GM12878 (cell line): ENCODE measurements at regions not wholly inside any gene's neighbourhood (a gene's known extent, or its start where the extent isn't known, plus 50 kb on each side); places are given as distances from the start of the nearest gene placed in this dataset.

Source experiments
- ATAC-seq: fragments of 200-7000 bp; cut with Tn5 transposase; 3 replicates; pipeline ENCODE4 v1.9.1; 2020; ENCODE audit warnings: mild to moderate bottlenecking, moderate library complexity
- BruUV-seq: library from RNA; stranded (reverse); fragments of 400-500 nt; replicated peaks from 2 replicates; lab custom pipeline; 2021; lab: Mats Ljungman, UMichigan
- CTCF ChIA-PET: fragments of 300-600 bp; sonication (Branson Sonifier 250); formaldehyde crosslinking; extraction: SDS; loops from one replicate; lab custom pipeline; 2021; ENCODE audit warnings: inconsistent platforms; lab: Yijun Ruan, JAX
- POLR2A ChIA-PET: fragments of 350-600 bp; formaldehyde crosslinking; extraction: SDS; loops from one replicate; lab custom pipeline; 2021; ENCODE audit warnings: inconsistent platforms; lab: Charles Lee
- RAD21 ChIA-PET: fragments of 300-600 bp; sonication (Branson Sonifier 250); formaldehyde crosslinking; loops from one replicate; lab custom pipeline; 2023; ENCODE audit warnings: antibody characterized with exemption; ENCODE audit not compliant: unreplicated experiment; lab: Charles Lee
- SMC1A ChIA-PET: fragments of 300-600 bp; sonication (Branson Sonifier 250); formaldehyde crosslinking; loops from one replicate; lab custom pipeline; 2023; ENCODE audit not compliant: unreplicated experiment, uncharacterized antibody; lab: Charles Lee
- DNase-seq: peaks from one replicate; pipeline ENCODE4 v3.0.0-alpha.2; 2011; ENCODE audit warnings: low read depth, low spot score
- FAIRE-seq: peaks from 3 replicates; lab custom pipeline; 2011; peaks lifted over from hg19 to GRCh38; lab: Jason Lieb, UNC
- H2AFZ ChIP-seq: 2 replicates; pipeline ENCODE4 v1.6.0; 2011; ENCODE audit warnings: low read depth, low read length, control low read depth; ENCODE audit not compliant: control insufficient read depth
- H3K27ac ChIP-seq: 2 replicates; pipeline ENCODE4 v1.5.1; 2011; ENCODE audit warnings: control low read depth; ENCODE audit not compliant: control insufficient read depth, insufficient read depth
- H3K27me3 ChIP-seq, 2 experiments: replicated peaks in 1 of 2; 2 replicates each; pipeline versions ENCODE4 v1.6.0 to v1.6.1; 2011; ENCODE audit warnings: low read length in 1 of 2; ENCODE audit not compliant: control insufficient read depth in 2 of 2, insufficient read depth in 2 of 2
- H3K36me3 ChIP-seq, 2 experiments: 2 replicates each; pipeline ENCODE4 v1.5.1; 2011; ENCODE audit warnings: low read length in 1 of 2; ENCODE audit not compliant: control insufficient read depth in 2 of 2, insufficient read depth in 2 of 2
- H3K4me1 ChIP-seq: 2 replicates; pipeline ENCODE4 v1.6.1; 2011; ENCODE audit warnings: mild to moderate bottlenecking, low read length, moderate library complexity, mixed read lengths; ENCODE audit not compliant: control insufficient read depth, insufficient read depth
- H3K4me2 ChIP-seq: 2 replicates; pipeline ENCODE4 v1.6.0; 2011; ENCODE audit warnings: control low read depth; ENCODE audit not compliant: control insufficient read depth, insufficient read depth
- H3K4me3 ChIP-seq: fragments of 200-600 bp; sonication (generic); 2 replicates; pipeline ENCODE4 v1.5.1; 2016
- H3K79me2 ChIP-seq: 2 replicates; pipeline ENCODE4 v1.6.0; 2011; ENCODE audit warnings: low read length; ENCODE audit not compliant: control insufficient read depth, insufficient read depth
- H3K9ac ChIP-seq: 2 replicates; pipeline ENCODE4 v1.8.0; 2011; ENCODE audit warnings: low read length, control low read depth, mixed read lengths; ENCODE audit not compliant: control insufficient read depth, insufficient read depth
- H3K9me3 ChIP-seq: replicated peaks from 3 replicates; pipeline ENCODE4 v1.5.1; 2011; ENCODE audit warnings: mild to moderate bottlenecking, low read length; ENCODE audit not compliant: control insufficient read depth, insufficient read depth
- H4K20me1 ChIP-seq: 2 replicates; pipeline ENCODE4 v1.6.0; 2011; ENCODE audit not compliant: control insufficient read depth, insufficient read depth
- CHD1 ChIP-seq: IDR thresholded peaks from 2 replicates; pipeline ENCODE4 v1.6.1; 2012; ENCODE audit warnings: low read depth, low read length, improper control_type of control experiment
- CREB1 ChIP-seq: IDR thresholded peaks from 2 replicates; pipeline ENCODE4 v1.6.1; 2012; ENCODE audit warnings: low read depth, mild to moderate bottlenecking, inconsistent platforms
- FOXK2 ChIP-seq: fragments of 450-650 bp; IDR thresholded peaks from 2 replicates; pipeline ENCODE4 v1.6.1; 2017; ENCODE audit warnings: mild to moderate bottlenecking, moderate library complexity
- HCFC1 ChIP-seq: fragments of 150-350 bp; IDR thresholded peaks from 2 replicates; pipeline ENCODE4 v1.6.1; 2014; ENCODE audit warnings: low read length
- MYC ChIP-seq: IDR thresholded peaks from 2 replicates; pipeline ENCODE4 v1.6.1; 2011; ENCODE audit warnings: mild to moderate bottlenecking, low read length, moderate library complexity, inconsistent platforms; ENCODE audit not compliant: insufficient read depth, insufficient replicate concordance, insufficient read length, severe bottlenecking
- RBBP5 ChIP-seq: fragments of 200-600 bp; sonication (generic); conservative IDR thresholded peaks from 2 replicates; pipeline ENCODE4 v1.6.1; 2016
- REST ChIP-seq: IDR thresholded peaks from 2 replicates; pipeline ENCODE4 v1.6.1; 2012; ENCODE audit warnings: mild to moderate bottlenecking, low read depth, low read length
- WRNIP1 ChIP-seq: IDR thresholded peaks from 2 replicates; pipeline ENCODE4 v1.6.1; 2011; ENCODE audit warnings: low read depth, low read length, improper control_type of control experiment, borderline replicate concordance
- WGBS: methylation state at CpG from one replicate; pipeline ENCODE4 v1.1.6; 2016; ENCODE audit warnings: low lambda C conversion rate; ENCODE audit not compliant: insufficient replicate concordance, insufficient coverage; ENCODE audit errors: missing lambda C conversion rate; 5-methylcytosine and 5-hydroxymethylcytosine counted together
- in situ Hi-C: fragments of 300-500 bp; cut with MboI; formaldehyde crosslinking; loops from 9 replicates; pipeline ENCODE4 v1.14.3; 2018; ENCODE audit warnings: mixed read lengths
- intact Hi-C: fragments of 100-400 bp; cut with micrococcal nuclease; formaldehyde crosslinking; loops from one replicate; pipeline ENCODE4 v1.14.2; 2022; ENCODE audit not compliant: unreplicated experiment
- TF ChIP-seq, protein P1 (sequence below): fragments of 450-650 bp; IDR thresholded peaks from 2 replicates; pipeline ENCODE4 v1.6.1; 2016; ENCODE audit warnings: mild to moderate bottlenecking

DNA sequence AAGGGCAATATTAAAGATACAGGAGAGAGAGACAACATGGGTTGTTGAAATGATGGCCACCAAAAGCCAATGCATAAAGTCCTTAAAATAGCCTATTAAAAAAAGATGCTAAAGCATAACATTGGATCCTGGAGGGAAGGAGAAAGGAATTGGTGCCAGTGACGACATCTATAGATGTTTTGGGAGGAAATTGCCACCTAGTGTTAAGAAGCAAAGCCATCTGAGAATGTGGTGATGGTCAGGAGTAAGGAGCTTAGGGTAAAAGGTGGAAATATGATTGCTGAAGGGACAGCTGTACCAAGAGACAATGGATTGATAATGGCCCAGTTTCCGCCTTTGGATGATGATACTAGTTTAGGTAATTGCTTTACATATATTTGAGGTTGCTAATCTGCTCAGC, 85.1 kb downstream of the TMEM30B start:
- no peak for DNase-seq
- intact Hi-C loops, result loop anchor here (10.0 kb wide), 1 partner anchor 171 kb away; no protein-coding TSS in a partner anchor
- H3K79me2 ChIP-seq, result no peaks in the 10 kb centered on the region
- TF ChIP-seq MYC (no peak), HCFC1 (no peak), WRNIP1 (no peak), REST (no peak), CREB1 (no peak), RBBP5 (no peak), FOXK2 (no peak), CHD1 (no peak)
- TF ChIP-seq, protein P1, sequence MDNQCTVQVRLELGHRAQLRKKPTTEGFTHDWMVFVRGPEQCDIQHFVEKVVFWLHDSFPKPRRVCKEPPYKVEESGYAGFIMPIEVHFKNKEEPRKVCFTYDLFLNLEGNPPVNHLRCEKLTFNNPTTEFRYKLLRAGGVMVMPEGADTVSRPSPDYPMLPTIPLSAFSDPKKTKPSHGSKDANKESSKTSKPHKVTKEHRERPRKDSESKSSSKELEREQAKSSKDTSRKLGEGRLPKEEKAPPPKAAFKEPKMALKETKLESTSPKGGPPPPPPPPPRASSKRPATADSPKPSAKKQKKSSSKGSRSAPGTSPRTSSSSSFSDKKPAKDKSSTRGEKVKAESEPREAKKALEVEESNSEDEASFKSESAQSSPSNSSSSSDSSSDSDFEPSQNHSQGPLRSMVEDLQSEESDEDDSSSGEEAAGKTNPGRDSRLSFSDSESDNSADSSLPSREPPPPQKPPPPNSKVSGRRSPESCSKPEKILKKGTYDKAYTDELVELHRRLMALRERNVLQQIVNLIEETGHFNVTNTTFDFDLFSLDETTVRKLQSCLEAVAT, result no peak
- TF ChIP-seq, all 136 proteins: peak for 0
- in situ Hi-C loops, result no loop called here
- Histone ChIP-seq H3K4me2 (no peak overlapping the region), H3K27me3 (peaks cover 0 to 4% of the 10 kb centered on the region in 2 experiments; a peak in 2 of 4 replicates), H4K20me1 (no peaks in the 10 kb centered on the region), H3K27ac (no peak overlapping the region), H3K36me3 (no peaks in the 10 kb centered on the region), H2AFZ (no peak overlapping the region), H3K9me3 (no peaks in the 10 kb centered on the region), H3K9ac (no peak overlapping the region), H3K4me3 (no peak overlapping the region), H3K4me1 (no peaks in the 10 kb centered on the region)
- RAD21 ChIA-PET, result no interaction called here
- no peak for FAIRE-seq
- BruUV-seq, result no TSS peak
- POLR2A ChIA-PET, result no interaction called here
- WGBS, result 0% methylated on average over 2 of the region's 2 CpGs
- SMC1A ChIA-PET, result no interaction called here
- no peak for ATAC-seq
- CTCF ChIA-PET, result interaction anchor here (0.5 kb wide), 1 partner anchor 10 kb away, joined by 3 read pairs; no protein-coding TSS in a partner anchor
